Suppressor macrophage treated with lipopolysaccharide for 1 hour (primary cell): ENCODE measurements at regions not wholly inside any gene's neighbourhood (a gene's known extent, or its start where the extent isn't known, plus 50 kb on each side); places are given as distances from the start of the nearest gene placed in this dataset.
"Not testable (repeated sequence)": the region's sequence is repeated elsewhere in the genome, so short reads cannot be mapped to it uniquely, and the experiment has no call there.

Experiments used
- DNase-seq, 3 donors: peaks; one replicate each; pipeline ENCODE4 v3.0.0-alpha.2; 2020 to 2022

- DNase-seq, result no peak
Measured at GRCh38 chr2:116141891-116142474, 1672.5 kb upstream of the DDX18 start.

- DNase-seq, result no peak
Measured at GRCh38 chr2:116142644-116143227, 1671.8 kb upstream of the DDX18 start.

GRCh38 chr2:116145031-116145430, 1669.5 kb upstream of the DDX18 start:
- DNase-seq, result no peak

DNA sequence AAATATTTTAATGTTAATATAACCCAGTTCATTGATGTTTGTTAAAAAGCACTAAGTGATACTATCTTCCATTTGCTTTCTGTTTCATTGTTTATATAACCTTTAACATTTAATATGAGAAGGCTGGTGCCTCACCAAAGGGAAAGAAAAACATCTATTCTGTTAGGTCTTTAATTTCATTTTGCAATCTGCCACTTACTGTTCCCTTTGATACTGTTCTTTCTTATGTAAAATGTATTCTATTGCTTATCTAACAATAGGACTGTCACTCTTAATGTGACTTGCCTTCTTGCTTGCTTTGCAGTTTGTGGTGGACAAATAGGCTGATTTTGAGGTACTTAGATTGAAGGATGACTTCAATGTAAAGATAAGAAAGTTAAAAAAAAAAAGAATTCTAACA, 1666.1 kb upstream of the DDX18 start:
- DNase-seq, result no peak

GRCh38 chr2:116153729-116154128, 1660.8 kb upstream of the DDX18 start:
- DNase-seq, result no peak

DNA sequence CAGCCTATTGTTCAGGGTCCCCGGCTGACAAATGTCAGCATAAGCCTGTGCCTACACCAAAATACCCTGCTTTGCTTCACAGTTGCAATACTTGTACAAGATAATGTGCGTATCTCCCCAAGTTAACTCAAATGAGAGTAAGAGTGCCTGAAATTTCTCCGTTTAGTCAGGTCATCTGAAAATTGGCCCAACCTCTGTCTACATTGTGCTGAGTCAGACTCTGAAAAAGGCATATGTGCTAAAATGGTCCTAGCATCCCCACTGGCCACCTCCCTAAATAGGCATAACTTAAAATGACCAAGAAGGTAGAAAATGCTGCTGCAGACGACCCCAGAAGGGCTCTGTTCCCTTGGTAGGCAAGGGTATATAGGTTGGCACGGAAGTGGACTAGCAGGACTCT, 1653.8 kb upstream of the DDX18 start:
- DNase-seq, result no peak

- DNase-seq, result no peak
Measured at GRCh38 chr2:116162395-116162794, 1652.1 kb upstream of the DDX18 start.

DNA sequence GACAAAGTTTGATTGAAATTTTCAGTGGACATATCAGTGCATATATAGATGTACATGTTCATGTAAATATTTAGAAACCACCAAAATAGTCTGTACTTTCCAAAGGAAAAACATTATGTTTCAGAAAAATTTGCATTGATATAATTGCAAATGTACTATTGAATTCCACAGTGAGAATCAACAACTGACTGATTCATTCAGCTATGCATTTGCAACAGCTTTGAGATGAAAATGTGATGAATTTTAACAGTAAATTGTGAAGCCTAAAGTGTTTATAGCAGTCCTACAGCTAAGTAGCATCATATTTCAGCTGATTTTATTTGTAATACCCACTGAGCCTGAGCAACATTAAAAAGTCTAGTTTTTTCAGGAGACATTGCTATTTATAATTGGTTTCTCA, 1647.4 kb upstream of the DDX18 start:
- no peak for DNase-seq

DNA sequence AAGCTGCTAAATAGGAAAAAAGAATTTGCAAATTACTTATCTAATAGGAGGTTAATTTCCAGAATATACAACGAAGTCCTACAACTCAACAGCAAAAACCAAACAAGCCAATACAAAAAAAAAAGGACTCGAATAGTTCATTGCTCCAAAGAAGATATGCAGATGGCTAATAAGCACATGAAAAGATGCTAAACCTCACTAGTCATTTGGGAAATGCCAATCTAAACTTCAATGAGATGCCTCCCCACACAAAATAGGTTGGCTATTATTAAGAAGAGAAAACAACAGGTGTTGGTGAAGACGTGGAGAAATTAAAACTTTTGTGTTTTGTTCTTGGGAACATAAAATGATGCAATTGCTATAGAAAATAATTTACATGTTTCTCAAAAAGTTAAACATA, 1634.4 kb upstream of the DDX18 start:
- no peak for DNase-seq

GRCh38 chr2:116190684-116191083, 1623.8 kb upstream of the DDX18 start:
- DNase-seq, result not testable (repeated sequence)

DNA sequence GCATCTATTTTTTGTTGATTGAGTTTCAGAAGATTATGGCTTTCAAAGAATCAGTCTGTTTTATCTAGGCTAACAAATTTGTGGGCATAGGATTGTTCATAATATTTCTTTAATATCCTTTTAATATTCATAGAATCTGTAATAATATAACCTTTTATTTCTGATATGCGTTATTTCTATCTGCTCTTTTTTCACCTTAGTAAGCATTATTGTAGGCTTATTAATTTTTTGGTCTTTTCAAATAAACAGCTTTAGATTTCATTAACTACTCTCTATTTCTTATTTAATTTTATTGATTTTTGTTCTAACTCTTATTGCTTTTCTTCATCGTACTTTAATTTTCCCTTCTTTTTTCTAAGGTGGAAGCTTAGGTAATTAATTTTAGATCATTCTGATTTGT, 1614.4 kb upstream of the DDX18 start:
- no peak for DNase-seq

DNA sequence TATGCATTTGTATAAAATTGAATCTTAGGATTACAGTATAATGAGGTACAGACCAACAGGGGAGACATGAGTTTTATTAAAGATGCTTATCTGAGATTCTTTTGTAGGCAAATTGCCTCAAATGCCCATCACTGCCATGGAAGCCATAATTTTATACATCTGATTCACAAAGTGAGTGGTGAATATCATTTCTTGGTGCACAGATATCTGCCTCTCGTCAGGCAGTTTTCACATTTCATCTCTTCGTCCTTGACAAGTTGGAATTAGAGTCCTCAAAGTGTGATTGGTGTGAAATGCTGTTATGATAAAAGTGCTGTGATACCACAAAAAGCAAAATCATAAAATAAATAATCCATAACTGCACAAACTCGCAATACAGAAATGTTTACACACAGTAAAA, 1602.8 kb upstream of the DDX18 start:
- no peak for DNase-seq

DNA sequence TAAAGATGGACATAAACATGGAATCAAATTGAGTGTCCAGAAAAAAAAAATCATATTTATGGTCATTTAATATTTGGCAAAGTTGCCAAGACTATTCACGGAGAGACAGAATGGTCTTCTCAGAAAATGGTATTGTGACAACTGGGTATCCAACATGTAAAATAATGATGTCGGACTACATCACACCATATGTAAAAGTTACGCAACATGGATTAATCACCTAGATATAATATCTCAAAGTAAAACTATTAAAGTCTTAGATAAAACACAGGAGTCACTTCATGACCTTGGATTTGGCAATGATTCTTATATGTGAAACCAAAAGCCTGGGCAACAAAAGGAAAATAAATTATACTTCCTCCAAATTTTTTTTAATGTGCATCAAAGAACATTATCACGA, 1591.7 kb upstream of the DDX18 start:
- DNase-seq, result no peak

- DNase-seq, result no peak
Measured at GRCh38 chr2:116223912-116224311, 1590.6 kb upstream of the DDX18 start.

- no peak for DNase-seq
Measured at GRCh38 chr2:116224610-116225009, 1589.9 kb upstream of the DDX18 start.

DNA sequence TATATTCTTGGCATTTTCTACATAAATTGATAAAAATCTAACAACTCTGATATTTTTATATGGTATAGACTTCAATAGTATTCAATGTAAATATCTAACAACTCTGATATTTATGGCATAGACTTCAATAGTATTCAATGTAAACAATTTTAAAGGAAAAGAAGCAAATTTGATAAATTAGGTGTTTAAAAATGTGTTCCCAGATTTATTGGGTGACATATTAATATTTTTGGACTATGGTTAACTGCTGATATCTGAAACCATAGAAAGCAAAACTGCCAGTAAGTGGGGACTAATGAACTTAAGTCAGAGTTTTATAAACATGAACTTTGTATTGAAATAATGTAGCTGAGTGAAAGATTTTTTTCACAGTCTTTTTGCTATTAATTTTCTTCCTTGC, 1576.0 kb upstream of the DDX18 start:
- DNase-seq, result no peak

GRCh38 chr2:116250376-116250775, 1564.1 kb upstream of the DDX18 start:
- DNase-seq, result no peak

- DNase-seq, result no peak
Measured at GRCh38 chr2:116264872-116265271, 1549.6 kb upstream of the DDX18 start.

GRCh38 chr2:116269040-116269439, 1545.5 kb upstream of the DDX18 start:
- no peak for DNase-seq

DNA sequence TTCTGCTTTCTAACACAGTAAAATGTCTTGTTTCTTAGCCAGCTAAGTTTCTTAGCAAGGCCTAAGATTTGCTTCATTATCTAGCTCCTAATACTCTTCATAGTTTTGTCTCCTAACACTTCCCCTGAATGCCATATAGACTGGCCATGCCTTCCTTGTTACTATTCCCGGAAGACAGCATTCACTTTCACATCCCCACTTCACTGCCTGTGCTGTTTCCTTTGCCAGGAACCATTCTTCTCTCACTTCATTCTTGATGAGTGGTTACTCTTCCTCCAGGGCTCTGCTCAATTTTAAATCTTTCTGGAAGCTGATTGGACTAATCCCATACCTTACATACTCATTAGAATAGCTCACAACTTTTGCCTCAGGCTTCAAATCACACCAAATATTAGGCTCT, 1510.2 kb upstream of the DDX18 start:
- no peak for DNase-seq

DNA sequence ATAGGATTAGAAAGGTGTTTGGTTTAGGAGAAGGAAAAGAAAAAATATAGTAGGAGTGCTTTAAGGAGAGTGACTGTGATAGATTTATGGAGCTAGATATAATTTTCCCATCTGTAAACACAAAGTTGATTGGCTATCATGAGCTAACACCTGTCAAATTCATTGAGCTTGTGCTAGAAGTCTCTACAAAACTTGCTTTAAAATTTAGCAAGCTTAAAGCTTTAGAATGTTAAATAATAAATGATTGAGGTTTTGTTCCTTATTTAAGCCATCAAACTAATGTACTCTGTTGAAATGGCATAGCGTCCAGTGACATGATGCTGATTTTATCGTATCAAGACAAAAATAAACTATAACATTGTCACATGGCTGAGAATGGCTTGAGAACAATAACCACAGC, 1497.4 kb upstream of the DDX18 start:
- DNase-seq, result no peak

GRCh38 chr2:116318551-116318950, 1495.9 kb upstream of the DDX18 start:
- not testable (repeated sequence) for DNase-seq

GRCh38 chr2:116319001-116319400, 1495.5 kb upstream of the DDX18 start:
- no peak for DNase-seq

- DNase-seq, result no peak
Measured at GRCh38 chr2:116319935-116320334, 1494.6 kb upstream of the DDX18 start.

DNA sequence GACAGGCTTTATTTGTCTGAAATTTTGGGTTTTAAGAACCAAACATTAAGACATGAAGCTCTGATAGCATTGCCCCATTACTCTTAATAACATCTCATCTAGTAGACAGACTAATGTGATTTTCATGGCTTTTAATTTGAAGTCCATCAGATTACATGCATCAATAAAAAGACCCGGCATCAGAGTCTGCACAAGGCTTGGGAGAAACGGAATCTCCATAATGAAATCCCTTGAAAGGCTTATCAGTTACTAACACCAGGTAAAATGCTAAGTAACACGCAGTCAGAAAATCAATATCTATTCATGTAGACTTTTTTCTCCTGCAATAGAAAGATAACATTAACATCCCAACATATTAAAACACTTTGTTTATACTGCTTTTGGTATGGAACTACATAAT, 1485.2 kb upstream of the DDX18 start:
- no peak for DNase-seq
